ENCODE measurements at regions not wholly inside any gene's neighbourhood (a gene's known extent, or its start where the extent isn't known, plus 50 kb on each side); places are given as distances from the start of the nearest gene placed in this dataset.

DNA sequence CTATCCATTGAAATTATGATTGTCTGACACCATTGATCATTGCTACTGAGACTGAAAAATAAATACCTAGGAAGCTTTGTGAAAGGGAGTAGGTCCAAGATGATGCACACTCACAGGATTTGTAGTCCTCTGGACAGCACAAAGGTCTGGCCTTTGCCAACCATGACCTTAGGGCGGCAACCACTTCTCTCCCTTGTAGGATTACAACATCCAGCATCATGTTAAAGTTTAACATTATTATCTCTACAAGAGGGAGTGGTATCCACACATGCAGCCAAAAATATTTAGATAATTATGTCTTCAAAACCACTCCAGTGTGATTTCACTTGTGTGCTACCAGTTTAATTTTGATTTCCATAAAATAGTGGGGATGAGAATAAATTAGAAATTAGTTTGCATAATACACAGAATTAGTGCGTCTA is 51.1 kb upstream of the NHSL1 start:
- Mint-ChIP-seq H3K27me3 (peaks cover 12% of the 10 kb centered on the region), H3K9me3 (ENCODE audit: low read depth) (no peaks in the 10 kb centered on the region), H3K36me3 (ENCODE audit: low read depth) (no peaks in the 10 kb centered on the region), H3K4me1 (peaks cover 6% of the 10 kb centered on the region), H3K27ac (no peak overlapping the region), H3K4me3 (no peak overlapping the region)
- intact Hi-C loops (cut with DNase I, micrococcal nuclease) = no loop called here
- CTCF ChIA-PET = no interaction called here
- POLR2A ChIA-PET = no interaction called here
- no peak for ATAC-seq
- no peak for DNase-seq

DNA sequence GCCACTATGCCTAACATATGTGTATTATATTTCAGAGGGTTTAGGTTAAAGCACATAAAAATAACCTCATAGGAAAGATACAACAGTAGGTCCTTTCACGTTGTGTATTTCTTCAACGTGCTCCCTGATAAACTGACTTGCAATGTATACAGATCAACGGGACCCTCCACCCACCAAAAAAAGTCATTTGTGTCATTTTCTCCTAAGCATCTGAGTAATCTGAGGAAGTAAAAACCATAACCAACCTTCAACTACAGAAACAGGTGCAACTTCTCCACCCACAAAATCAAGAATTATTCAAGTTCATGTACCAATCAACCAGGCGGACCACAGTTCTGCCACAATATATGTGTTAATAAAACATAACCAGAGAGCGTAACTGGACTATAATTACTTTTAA is 54.9 kb upstream of the NHSL1 start:
- no peaks in the 10 kb centered on the region for H3K4me1 Mint-ChIP-seq
- no peak overlapping the region for H3K27ac Mint-ChIP-seq
- peaks cover 6% of the 10 kb centered on the region for H3K27me3 Mint-ChIP-seq
- intact Hi-C loops (cut with DNase I, micrococcal nuclease) = no loop called here
- no peak for DNase-seq
- no peaks in the 10 kb centered on the region for H3K9me3 Mint-ChIP-seq (ENCODE audit: low read depth)
- H3K4me3 Mint-ChIP-seq = no peak overlapping the region
- no peak for ATAC-seq
- ChIA-PET CTCF (no interaction called here), POLR2A (no interaction called here)
- H3K36me3 Mint-ChIP-seq (ENCODE audit: low read depth) = no peaks in the 10 kb centered on the region

DNA sequence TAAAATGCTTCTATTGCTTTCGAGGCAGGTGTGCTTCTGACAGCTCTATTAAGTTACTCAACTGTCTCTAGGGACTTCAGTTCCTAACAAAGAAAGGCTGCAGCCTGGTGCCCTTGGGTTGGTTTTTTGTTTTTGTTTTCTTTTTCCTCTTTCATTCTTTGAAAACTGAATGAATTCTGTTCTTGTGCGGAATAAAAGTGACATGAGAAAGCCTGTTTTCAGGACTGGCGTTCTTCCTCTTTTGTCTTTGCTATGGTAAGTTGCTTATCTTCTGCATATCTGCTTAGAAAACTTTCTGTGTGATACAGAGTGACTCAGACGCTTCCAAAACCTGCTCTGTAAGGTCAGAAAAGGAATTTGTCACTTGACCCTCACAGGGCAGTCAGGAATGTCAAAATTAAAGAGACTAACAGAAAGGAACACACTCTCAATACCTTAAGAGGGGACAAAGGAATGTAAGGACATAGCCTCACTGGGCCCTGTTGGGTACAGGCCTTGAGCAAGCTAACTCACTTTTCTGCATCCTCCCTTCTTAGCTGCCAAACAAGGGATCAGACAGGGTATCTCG is 56.2 kb upstream of the NHSL1 start:
- Mint-ChIP-seq H3K36me3 (ENCODE audit: low read depth) (no peaks in the 10 kb centered on the region), H3K4me1 (no peaks in the 10 kb centered on the region), H3K27ac (no peak overlapping the region), H3K4me3 (no peak overlapping the region), H3K27me3 (peaks cover 8% of the 10 kb centered on the region), H3K9me3 (ENCODE audit: low read depth) (no peaks in the 10 kb centered on the region)
- POLR2A ChIA-PET = no interaction called here
- CTCF ChIA-PET = interaction anchor here (0.6 to 0.7 kb wide), 3 partner anchors 218 to 503 kb away, joined by 3 read pairs; partner anchors contain the start of gene CCDC28A
- ATAC-seq = no peak
- DNase-seq = no peak
- intact Hi-C loops (cut with DNase I, micrococcal nuclease) = no loop called here

DNA sequence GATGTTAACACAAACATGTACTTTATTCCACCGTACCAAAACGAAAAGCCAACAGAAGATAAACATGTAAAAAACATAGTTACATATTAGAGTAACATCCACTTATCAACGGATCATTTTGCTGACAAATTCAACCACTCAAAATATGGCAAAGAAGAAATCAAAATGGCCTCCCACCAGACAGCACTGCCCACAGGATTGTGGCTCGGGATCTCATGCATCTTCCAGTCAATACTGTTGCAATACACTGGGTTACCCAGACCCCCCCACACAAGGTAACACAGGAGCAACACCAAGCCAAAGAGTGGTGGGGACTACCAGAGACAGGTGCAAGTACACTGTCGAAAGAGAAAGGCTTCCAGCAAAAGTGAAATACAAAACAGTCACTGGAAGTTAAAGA is 57.9 kb upstream of the NHSL1 start:
- Mint-ChIP-seq H3K9me3 (ENCODE audit: low read depth) (no peaks in the 10 kb centered on the region), H3K4me1 (no peaks in the 10 kb centered on the region), H3K4me3 (no peak overlapping the region), H3K27ac (no peak overlapping the region), H3K27me3 (peaks cover 10% of the 10 kb centered on the region), H3K36me3 (ENCODE audit: low read depth) (no peaks in the 10 kb centered on the region)
- CTCF ChIA-PET = interaction anchor here (0.6 kb wide), 1 partner anchor 72 kb away, joined by 4 read pairs; no protein-coding TSS in a partner anchor
- intact Hi-C loops (cut with DNase I, micrococcal nuclease) = no loop called here
- ATAC-seq (no peak), DNase-seq (no peak)
- POLR2A ChIA-PET = no interaction called here

DNA sequence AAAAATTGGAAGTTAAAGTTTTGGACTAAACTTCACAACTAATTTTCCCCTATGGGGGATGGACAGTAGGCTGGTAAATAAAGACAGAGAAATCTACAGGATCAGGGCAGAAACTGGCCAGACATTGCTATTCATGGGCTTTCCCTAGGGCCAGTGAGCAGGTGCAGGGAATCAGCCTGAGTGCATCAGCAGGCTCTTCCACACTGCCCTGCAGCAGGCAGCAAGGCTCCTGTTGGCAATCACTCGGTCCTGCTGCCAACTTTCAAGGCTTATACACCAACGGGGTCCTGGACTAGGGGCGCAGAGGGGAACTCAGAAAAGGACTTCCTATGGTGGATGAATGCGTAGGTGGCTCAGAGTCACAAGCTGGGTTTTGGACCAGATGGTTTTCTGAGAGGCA is 59.8 kb upstream of the NHSL1 start:
- Mint-ChIP-seq H3K27ac (no peak overlapping the region), H3K9me3 (ENCODE audit: low read depth) (no peaks in the 10 kb centered on the region), H3K4me1 (no peaks in the 10 kb centered on the region), H3K36me3 (ENCODE audit: low read depth) (no peaks in the 10 kb centered on the region), H3K27me3 (peaks cover 8% of the 10 kb centered on the region), H3K4me3 (no peak overlapping the region)
- CTCF ChIA-PET = interaction anchor here (1.7 kb wide), 1 partner anchor 206 kb away, joined by 5 read pairs; no protein-coding TSS in a partner anchor
- intact Hi-C loops (cut with DNase I, micrococcal nuclease) = no loop called here
- POLR2A ChIA-PET = no interaction called here
- ATAC-seq (no peak), DNase-seq (no peak)

DNA sequence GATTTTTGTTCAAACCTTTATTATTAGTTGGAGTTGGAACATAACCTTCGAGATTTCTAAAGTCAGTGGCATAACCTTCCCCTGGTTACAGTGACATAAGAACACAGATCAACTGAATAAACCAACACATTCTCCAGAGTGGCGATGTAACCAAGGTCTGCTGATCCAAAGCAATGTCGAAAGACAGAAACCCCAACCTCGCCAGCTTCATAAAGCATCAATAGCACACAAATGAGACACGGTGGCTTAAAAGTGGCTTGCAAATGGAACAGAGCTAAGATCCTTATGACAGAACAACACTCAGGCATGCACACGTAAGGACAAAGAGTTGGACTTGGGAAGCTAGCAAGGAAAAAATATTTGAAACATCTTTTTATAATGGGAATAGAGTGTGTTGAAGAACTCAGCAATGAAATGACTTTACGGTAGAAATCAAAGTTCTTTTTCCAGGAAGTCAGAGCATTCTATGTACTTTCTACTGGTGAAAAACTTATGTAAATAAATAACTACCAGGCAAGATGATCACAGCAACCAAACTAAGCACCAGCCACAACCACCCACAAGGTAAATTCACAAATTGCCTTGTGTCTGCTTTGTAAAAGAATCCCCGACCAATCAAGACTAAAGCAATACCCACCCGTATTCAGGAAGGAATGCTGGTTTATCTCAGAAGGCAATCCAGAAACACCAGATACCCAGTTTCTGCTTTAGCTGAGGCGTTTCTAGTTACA is 61.0 kb upstream of the NHSL1 start:
- no peak for DNase-seq
- intact Hi-C loops (cut with DNase I, micrococcal nuclease) = no loop called here
- H3K9me3 Mint-ChIP-seq (ENCODE audit: low read depth) = no peaks in the 10 kb centered on the region
- H3K4me1 Mint-ChIP-seq = no peaks in the 10 kb centered on the region
- H3K4me3 Mint-ChIP-seq = no peak overlapping the region
- POLR2A ChIA-PET = interaction anchor here (0.7 kb wide), 1 partner anchor 1360 kb away, joined by 4 read pairs; no protein-coding TSS in a partner anchor
- no peak for ATAC-seq
- H3K27me3 Mint-ChIP-seq = peaks cover 10% of the 10 kb centered on the region
- H3K27ac Mint-ChIP-seq = no peak overlapping the region
- CTCF ChIA-PET = interaction anchor here (0.9 to 1.7 kb wide), 4 partner anchors 8 to 205 kb away, joined by 3 to 5 read pairs (median 3); no protein-coding TSS in a partner anchor
- H3K36me3 Mint-ChIP-seq (ENCODE audit: low read depth) = no peaks in the 10 kb centered on the region

DNA sequence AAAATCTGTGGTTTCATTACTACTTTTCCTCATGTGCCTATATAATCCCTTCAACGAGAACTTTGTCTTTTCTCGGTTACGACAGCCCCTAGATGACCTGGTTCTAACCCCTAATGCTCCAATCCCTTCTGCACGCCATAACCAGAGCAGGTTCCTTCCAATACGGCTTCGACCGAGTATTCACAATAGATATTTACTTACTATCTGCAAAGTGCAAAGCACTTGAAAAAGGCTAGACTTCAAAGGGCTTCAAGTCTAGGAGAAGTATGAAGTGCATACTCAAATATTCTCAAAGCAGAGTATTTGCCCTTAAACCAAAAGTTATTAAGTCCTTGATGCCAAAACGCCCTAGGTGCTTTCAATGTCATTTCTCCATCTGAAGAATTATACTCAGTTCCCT is 63.4 kb upstream of the NHSL1 start:
- H3K9me3 Mint-ChIP-seq (ENCODE audit: low read depth) = no peaks in the 10 kb centered on the region
- H3K27me3 Mint-ChIP-seq = peaks cover 12% of the 10 kb centered on the region
- ChIA-PET POLR2A (no interaction called here), CTCF (no interaction called here)
- H3K27ac Mint-ChIP-seq = no peak overlapping the region
- no peak for ATAC-seq
- no peaks in the 10 kb centered on the region for H3K4me1 Mint-ChIP-seq
- intact Hi-C loops (cut with DNase I, micrococcal nuclease) = no loop called here
- H3K4me3 Mint-ChIP-seq = no peak overlapping the region
- no peak for DNase-seq
- no peaks in the 10 kb centered on the region for H3K36me3 Mint-ChIP-seq (ENCODE audit: low read depth)

DNA sequence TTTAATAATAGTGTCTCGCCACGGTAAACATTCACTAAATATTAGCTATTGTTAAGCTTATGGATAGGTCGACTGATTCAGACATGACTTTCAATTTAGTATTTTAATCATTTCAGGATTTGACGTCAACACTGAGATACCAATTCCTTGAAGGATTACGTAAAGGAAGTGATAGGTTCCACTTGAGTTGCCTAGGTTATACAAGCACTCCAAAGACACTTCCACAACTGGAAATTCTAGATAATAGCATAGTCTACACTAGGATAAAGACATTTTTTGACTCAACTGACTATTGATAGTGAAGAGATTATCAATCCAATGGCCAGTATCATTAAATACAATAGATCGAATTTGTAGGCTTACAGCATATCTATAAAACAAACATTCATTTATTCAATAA is 63.9 kb upstream of the NHSL1 start:
- H3K4me3 Mint-ChIP-seq = no peak overlapping the region
- DNase-seq (no peak), ATAC-seq (no peak)
- no peaks in the 10 kb centered on the region for H3K9me3 Mint-ChIP-seq (ENCODE audit: low read depth)
- intact Hi-C loops (cut with DNase I, micrococcal nuclease) = no loop called here
- H3K27ac Mint-ChIP-seq = no peak overlapping the region
- ChIA-PET POLR2A (no interaction called here), CTCF (no interaction called here)
- H3K27me3 Mint-ChIP-seq = peaks cover 17% of the 10 kb centered on the region
- no peaks in the 10 kb centered on the region for H3K36me3 Mint-ChIP-seq (ENCODE audit: low read depth)
- no peaks in the 10 kb centered on the region for H3K4me1 Mint-ChIP-seq

DNA sequence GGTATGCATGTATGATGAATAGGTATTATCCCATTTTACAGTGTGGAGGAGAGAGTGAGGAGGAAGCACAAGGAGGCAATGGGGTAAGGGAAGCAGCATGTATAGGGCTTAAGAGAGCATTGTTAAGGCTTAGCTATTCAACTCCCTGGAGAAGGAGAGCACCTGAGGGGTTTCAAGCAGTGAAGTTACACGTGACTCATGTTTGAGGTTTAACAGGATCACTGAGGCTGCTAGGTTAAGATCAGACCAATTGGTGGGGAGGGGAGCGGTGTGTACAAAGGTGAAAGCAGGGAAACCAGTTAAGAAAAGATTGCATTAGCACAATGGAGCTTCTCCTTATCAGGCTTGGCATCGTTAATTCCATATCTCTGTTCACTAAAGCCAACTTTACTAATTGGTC is 64.4 kb upstream of the NHSL1 start:
- intact Hi-C loops (cut with DNase I, micrococcal nuclease) = no loop called here
- H3K36me3 Mint-ChIP-seq (ENCODE audit: low read depth) = no peaks in the 10 kb centered on the region
- peaks cover 19% of the 10 kb centered on the region for H3K27me3 Mint-ChIP-seq
- CTCF ChIA-PET = no interaction called here
- no peak for ATAC-seq
- H3K4me3 Mint-ChIP-seq = no peak overlapping the region
- no peak overlapping the region for H3K27ac Mint-ChIP-seq
- POLR2A ChIA-PET = no interaction called here
- no peaks in the 10 kb centered on the region for H3K4me1 Mint-ChIP-seq
- DNase-seq = no peak
- H3K9me3 Mint-ChIP-seq (ENCODE audit: low read depth) = no peaks in the 10 kb centered on the region

DNA sequence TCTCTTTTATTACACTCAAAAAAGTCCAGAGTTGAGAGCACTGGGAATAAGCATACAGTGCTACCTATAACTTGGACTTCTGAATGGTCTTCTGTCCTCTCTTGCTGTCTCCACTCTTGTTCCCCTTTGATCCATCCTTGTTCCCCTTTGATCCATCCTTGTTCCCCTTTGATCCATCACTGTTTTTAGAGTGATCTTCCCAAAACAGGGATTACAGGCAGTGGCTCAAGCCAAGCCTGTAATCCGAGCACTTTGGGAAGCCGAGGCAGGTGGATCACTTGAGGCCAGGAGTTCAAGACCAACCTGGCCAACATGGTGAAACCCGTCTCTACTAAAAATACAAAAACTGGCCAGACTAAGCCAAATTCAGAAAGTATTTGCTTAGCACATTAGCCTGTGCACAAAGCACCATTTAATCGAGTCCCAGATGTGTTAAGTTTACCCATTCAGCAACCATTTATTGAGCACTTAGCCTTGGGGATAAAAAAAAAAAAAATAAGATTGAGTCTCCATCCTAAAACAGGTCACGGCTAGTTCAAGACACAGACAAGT is 65.0 kb upstream of the NHSL1 start:
- CTCF ChIA-PET = no interaction called here
- Mint-ChIP-seq H3K27me3 (peaks cover 17% of the 10 kb centered on the region), H3K27ac (no peak overlapping the region), H3K4me3 (no peak overlapping the region), H3K36me3 (ENCODE audit: low read depth) (no peaks in the 10 kb centered on the region), H3K9me3 (ENCODE audit: low read depth) (no peaks in the 10 kb centered on the region), H3K4me1 (no peaks in the 10 kb centered on the region)
- ATAC-seq = no peak
- POLR2A ChIA-PET = no interaction called here
- intact Hi-C loops (cut with DNase I, micrococcal nuclease) = no loop called here
- no peak for DNase-seq

DNA sequence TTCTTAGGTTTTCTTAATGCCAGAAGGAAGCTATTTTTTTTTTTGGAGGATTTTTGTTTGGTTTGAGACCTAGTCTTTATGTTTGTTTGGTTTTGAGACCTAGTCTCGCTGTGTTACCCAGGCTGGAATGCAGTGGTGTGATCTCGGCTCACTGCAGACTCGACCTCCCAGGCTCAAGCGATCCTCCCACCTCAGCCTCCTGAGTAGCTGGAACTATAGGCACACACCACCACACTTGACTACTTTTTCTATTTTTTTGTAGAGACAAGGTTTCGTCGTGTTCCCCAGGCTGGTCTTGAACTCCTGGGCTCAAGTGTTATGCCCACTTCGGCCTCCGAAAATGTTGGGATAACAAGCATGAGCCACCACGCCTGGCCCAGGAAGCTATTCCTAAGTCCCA is 67.8 kb upstream of the NHSL1 start:
- POLR2A ChIA-PET = no interaction called here
- no peak for ATAC-seq

DNA sequence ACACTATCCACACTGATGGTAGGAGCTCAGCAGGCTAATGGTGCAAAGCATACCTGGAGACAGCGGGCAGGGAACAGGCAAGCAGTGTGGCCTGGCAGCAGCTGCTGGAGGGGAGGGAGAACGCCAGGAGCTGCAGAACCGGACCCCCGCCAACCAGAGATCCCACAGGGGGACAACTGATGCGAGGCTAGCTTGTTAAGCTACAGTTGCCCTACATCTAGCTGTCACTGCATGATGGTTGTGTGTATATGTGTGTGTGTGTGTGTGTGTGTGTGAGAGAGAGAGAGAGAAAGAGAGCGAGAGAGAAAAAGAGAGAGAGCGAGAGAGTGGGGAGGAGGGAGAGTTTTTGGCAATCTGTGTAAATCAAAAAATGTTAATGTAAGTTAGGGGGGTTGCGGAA is 69.7 kb upstream of the NHSL1 start:
- no peak overlapping the region for H3K4me3 Mint-ChIP-seq
- ATAC-seq (no peak), DNase-seq (no peak)
- no peaks in the 10 kb centered on the region for H3K36me3 Mint-ChIP-seq (ENCODE audit: low read depth)
- intact Hi-C loops (cut with DNase I, micrococcal nuclease) = no loop called here
- peaks cover 11% of the 10 kb centered on the region for H3K27me3 Mint-ChIP-seq
- H3K9me3 Mint-ChIP-seq (ENCODE audit: low read depth) = no peaks in the 10 kb centered on the region
- H3K27ac Mint-ChIP-seq = no peak overlapping the region
- ChIA-PET CTCF (interaction anchor here (1.0 to 2.1 kb wide), 2 partner anchors 9 to 196 kb away, joined by 3 to 8 read pairs; no protein-coding TSS in a partner anchor), POLR2A (no interaction called here)
- H3K4me1 Mint-ChIP-seq = peaks cover 3% of the 10 kb centered on the region

More for the DNA sequence above, 67.8 kb upstream of the NHSL1 start:
- Mint-ChIP-seq H3K27ac (no peak overlapping the region), H3K36me3 (ENCODE audit: low read depth) (no peaks in the 10 kb centered on the region), H3K4me1 (no peaks in the 10 kb centered on the region), H3K27me3 (peaks cover 15% of the 10 kb centered on the region), H3K4me3 (no peak overlapping the region), H3K9me3 (ENCODE audit: low read depth) (no peaks in the 10 kb centered on the region)
- intact Hi-C loops (cut with DNase I, micrococcal nuclease) = no loop called here
- DNase-seq = no peak
- CTCF ChIA-PET = no interaction called here

Data from activated CD4-positive, alpha-beta T cell treated with anti-CD3 and anti-CD28 coated beads for 36 hours (primary cell).